DMS153 (cell line): ENCODE measurements at regions not wholly inside any gene's neighbourhood (a gene's known extent, or its start where the extent isn't known, plus 50 kb on each side); places are given as distances from the start of the nearest gene placed in this dataset.
A peak's percentile ranks its signal among the peaks of the same experiment; 100 is the strongest.

Experiments used
- DNase-seq: peaks from one replicate; lab custom pipeline; 2025; lab: John Stamatoyannopoulos, UW

DNA sequence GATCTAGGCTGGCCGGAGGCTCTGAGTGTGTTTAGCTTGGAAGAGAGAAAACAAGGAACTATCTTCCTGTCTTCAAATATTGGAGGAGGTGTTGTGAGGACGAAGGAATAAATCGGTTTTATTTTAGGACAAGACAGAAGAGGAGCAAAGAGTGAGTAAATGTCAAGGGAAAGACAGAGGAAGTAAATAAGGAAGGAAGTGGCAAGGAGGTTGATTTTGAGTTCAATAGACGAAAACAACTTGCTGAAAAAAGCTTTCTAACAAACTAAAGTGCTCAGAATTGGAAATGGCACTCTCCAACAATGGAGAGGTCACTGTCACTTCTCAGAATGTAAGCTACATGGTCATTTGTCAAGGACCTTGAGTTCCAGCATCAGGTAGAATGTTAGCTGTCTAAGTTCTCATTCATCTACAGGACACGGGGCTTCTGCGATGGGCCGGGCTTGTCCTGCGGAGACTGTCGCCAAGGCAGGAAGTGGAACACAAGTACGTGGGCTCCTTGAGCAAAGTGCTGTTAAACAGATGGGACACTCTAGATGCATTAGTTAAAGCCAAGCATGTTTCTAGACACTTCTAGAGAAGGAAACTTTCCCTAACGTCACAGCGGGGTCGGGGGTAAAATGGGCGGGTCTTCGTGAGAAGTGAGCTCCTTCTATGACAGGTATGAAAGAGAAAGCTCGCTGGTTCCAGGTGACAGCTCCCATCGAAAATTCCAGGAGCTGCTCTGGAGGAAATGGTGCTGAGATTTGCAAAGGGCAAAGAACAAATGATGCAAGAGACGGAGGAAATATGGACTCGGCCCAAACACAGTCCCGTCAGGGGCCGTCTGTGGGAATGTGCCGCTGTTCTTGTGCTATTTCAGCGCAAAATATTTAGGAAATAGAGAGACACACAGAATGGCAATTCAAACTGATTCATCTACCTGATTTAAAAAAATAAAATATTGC, 103.9 kb upstream of the UBL3 start:
- DNase-seq: no peak

DNA sequence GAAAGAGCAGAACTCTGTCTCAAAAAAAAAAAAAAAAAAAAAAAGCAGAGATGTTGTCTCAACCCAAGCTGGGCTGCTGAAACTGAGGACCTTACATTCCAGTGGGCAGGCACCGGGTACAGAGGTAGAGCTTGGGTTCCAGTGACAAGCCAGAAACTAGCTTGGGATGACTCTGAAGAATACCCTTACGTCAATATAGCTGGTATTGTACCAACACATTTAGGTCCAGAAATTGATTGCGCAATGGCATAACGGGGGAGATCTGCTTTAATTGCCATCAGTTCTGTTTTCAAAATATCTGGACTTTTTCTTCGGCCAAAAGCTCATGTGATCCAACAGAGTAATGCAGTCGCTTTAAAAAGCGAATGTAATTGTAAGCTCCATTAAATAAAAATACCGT, 103.1 kb upstream of the UBL3 start:
- no peak for DNase-seq

DNA sequence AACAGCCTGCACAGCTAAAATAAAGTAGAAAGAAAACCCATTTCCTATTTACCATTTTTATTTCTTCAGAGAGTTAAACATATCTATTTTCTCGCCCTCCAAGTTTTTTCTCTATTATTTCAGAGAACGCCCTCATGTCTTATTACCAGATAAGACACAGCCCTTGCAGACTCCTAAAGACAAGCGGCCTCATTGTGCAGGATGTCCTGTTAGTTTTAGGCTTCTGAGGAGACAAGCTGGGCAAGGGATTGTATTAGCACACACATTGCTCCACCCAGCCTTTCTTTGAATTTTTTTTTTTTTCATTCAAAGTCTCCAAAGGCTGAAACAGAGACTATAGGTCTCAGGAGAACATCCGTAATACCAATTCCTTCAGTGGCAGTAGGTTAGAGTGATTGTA, 101.8 kb upstream of the UBL3 start:
- DNase-seq: no peak

DNA sequence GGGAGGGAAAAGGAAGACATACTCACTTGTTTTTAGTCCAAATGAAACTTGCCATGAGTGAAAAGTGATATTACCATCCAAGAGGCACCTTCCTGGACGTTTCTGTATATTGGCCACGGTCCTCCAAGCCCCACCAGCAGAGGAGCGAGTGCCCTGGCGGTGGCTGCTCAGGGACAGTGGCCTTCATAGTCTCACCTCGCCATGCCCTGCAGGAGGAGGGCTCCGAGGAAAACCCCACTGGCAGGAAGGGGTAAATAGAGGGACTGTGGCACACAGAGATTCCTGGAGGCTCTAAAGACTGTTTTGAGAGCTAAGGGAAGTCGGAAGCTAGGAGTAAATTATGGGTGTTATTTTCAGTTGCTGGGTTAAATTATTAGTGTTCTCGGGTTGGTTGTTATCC, 98.4 kb upstream of the UBL3 start:
- DNase-seq: no peak

DNA sequence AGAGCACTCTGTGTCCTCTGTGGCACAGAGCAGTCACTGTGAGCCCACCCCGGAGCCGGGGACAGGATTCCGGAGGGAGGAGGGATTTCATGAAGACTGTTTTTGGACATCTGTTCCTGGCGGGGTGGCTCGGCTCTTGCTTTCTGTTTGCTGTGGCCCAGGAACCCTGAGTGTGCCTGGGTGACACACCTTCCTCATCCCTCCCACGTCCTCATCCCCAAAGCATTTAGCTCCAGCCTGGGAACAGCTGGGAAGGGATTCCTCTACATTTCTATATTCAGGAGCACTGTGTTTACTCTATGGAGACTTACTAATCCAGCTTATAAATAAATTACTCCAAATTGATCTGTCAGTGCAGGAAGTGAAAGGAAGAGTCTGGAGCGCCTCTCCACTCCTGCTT, 97.8 kb upstream of the UBL3 start:
- DNase-seq: no peak

GRCh38 chr13:29947839-29948238, 97.4 kb upstream of the UBL3 start:
- DNase-seq: no peak

DNA sequence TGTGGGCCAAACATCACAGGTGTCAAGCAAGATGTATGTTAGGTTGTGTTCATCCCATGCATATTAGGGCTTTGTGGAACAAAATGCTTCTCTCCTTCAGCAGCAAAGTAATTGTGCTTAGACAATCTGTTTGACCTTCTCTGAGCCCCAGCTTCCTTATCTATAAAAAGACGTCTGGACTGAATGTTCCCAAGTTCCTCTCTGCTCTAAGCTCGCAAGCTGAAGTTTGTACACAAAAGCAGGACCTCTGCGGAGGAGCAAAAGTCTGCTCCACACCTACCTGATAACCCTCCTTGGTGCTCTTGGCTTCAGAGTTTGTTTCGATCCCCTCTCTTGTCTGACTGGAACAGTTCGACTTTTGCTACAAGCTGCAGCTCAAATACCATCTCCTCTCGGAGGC, 95.7 kb upstream of the UBL3 start:
- DNase-seq: no peak

DNA sequence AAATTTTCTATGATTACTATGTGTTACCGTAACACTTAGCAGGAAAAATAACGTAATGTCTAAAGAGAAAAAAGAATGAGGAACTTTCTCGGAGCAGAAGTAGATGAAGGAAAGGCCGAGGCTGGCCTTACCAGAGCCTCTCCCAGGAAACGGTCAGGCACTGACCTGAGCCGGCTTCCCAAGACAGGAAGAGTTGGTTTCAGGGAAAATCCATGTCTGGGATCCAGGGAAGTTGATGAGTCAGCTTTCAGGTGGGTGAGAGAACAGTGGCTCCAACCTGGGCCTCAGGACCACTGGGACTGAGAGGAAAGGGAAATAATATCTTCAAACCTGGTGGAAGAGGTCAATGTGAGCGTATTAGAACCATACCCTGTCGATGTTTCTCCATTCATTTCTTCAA, 93.3 kb upstream of the UBL3 start:
- DNase-seq: no peak

DNA sequence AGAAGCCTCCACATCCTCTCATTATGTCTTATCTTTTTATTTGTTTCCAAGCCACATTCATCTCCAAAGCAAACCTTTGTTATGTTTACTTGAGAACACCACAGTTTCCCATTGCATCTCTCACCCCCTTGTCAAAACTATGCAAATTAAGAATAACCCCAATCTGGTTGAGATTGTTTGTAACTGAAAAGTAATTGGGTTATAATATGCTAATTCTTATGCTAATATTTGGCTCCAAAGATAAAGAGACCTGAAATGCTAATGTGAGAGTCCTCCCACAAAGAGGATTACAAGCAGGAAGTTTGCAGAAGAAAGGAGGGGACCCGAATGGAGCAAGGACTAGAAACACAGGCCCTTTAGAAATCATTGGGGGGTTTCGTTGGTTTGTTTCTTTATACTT, 92.9 kb upstream of the UBL3 start:
- no peak for DNase-seq

GRCh38 chr13:29940715-29941114, 90.3 kb upstream of the UBL3 start:
- DNase-seq: no peak

- DNase-seq: no peak
These were observed 88.7 kb upstream of the UBL3 start for GRCh38 chr13:29939158-29939557.

DNA sequence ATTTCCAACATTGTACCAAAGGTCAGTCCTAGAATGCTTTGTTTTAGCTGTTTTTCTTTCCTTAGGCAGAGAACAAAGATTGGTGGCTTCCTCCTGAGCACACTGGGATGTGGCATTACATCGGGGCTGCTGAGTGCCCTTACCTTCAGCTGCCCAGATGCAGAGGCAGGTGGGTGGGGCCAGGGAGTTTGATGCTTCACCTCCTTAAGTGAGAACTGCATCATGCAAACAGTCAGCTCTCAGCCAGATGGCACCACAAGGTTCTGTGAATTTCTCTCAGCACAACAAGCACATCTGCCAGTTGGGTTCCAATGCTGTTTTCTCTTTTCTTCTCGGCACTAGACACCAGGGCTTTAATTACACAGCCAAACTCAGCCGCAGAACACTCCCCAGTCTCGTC, 87.4 kb upstream of the UBL3 start:
- DNase-seq: no peak

- DNase-seq: no peak
These were observed 87.0 kb upstream of the UBL3 start for GRCh38 chr13:29937379-29937778.

- DNase-seq: no peak
These were observed 86.5 kb upstream of the UBL3 start for GRCh38 chr13:29936956-29937355.

DNA sequence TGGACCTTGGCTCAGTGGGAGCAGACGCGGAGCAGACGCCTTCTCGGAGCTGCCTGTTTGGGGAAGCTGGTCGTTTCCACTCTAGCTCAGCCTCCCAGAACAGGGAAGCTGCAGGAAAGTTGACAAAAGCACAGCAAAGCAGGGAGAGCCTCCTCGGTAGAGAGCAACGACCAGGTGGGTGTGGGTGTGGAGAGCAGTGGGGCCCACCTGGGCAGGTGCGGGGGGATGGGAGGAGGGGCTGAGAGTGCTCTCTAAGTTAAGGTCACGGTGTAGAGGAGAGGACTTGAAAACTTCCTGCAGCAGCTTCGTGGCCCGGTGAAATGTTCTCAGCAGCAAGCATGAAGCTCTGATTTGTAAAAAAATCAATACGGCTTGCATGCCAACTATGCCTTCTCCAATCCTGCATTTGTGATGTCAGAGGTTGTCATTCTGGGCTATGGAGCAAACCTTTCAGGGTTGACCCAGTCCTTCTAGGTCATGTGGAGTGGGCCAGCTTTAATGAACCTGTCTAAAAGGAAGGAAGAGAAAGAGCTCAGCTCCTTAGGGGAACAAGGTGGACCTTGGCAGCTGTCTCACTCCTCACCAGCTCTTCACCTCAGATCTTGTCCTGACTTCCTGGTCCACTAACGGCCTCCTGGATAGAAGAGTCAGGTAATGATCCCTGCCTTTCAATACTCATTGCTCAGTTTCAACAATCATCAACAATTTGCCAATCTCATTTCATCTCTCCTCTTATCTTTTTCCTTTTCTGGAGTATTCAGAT, 85.8 kb upstream of the UBL3 start:
- no peak for DNase-seq

DNA sequence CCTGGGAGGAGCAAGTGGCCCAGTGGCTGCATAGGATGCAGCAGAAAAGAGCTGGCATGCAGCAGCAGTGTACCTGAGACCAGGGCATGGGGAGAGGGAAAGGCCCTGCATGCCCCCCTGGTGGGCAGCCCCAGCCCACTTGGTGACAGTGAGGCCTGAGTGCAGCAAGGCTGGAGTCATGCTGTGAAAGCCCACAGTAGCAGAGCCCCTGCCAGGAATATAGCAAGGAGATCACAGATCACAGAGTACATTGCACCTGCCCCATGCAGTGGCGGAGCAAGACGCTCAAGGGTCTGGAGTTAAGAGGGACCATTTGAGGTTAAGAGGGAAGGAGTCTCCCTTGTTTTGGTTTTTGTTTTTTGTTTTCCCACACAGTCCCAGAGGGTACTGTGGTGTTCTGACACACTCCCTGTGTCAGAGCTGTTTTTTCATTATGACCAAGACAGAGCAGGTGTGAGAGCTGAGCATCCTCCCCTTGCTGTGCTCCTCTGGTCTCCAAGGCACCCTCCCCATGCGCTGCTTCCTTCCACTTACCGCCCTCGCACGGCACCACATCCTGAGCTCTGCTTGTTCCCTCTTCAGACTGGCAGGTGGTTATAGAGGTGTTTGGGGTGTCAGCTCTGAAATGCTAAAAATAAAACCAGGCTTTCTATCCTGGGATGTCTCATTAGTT, 85.0 kb upstream of the UBL3 start:
- peak; percentile 40 for DNase-seq

- no peak for DNase-seq
These were observed 84.3 kb upstream of the UBL3 start for GRCh38 chr13:29934531-29935308.

DNA sequence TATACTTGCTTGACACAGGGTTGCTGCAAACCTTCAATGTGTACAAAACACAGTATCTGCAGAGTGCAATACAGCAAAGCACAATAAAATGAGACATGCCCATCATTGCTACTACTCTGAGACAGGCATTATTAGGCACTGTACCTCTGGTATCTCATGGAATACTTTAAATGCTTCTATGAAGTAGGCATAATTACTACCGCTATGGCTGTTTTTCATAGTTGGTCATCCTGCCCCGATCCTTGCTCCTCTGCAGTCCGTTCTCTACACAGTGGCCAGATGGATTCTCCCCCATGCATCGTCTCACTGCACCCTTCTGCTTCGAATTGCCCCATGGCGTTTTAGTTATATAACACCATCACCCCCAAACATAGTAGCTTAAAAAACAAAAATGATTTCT, 83.0 kb upstream of the UBL3 start:
- DNase-seq: no peak

- DNase-seq: no peak
These were observed 81.3 kb upstream of the UBL3 start for GRCh38 chr13:29931696-29932095.

DNA sequence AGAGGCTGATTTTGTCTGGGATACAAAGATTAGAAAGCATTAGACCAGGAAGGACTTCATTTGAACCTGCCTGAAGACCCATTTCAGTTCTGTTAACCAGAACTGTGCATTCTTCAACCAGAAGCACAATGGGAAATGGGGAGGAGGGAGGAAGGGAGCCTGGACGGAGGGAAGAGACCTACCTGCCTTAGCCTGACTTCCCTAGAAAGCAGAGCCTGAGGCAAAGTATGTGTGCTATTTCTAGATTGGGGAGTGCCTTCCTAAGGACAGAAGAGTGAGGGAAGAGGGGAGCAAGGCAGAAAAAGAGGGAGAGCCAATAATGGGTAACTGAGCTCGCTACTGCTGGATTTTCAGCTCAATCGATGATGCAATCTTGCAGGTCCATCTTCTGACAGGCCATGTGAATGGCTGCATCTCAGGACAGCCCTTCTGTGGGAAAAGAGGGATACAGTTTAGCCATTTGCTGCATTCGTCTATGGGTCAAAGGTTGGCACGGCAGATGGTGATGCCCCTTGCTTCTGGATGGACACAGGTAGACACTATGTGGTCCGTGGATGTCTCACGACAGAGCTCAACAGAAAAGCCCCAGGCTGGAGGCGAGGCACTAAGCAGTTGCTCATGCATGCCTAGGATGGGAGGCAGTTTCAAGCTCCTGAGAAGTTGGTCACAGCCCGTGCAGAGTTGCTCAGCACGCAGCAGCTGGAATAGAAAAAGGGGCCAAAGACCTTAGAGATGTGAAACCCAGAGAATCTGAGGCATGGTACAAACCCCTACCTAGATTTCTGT, 78.8 kb upstream of the UBL3 start:
- DNase-seq: no peak

- no peak for DNase-seq
These were observed 75.7 kb upstream of the UBL3 start for GRCh38 chr13:29926098-29926476.
